DOHH2 (cell line): ENCODE measurements at regions not wholly inside any gene's neighbourhood (a gene's known extent, or its start where the extent isn't known, plus 50 kb on each side); places are given as distances from the start of the nearest gene placed in this dataset.

Experiments
- H3F3A ChIP-seq: fragments of 200-600 bp; sonication (generic), shearing (Covaris generic); 2 replicates; pipeline ENCODE4 v1.6.0; 2016; ENCODE audit warnings: antibody characterized with exemption, mild to moderate bottlenecking; ENCODE audit not compliant: control insufficient read depth, insufficient read depth
- H3K27ac ChIP-seq: fragments of 200-600 bp; sonication (generic); 2 replicates; pipeline ENCODE4 v1.5.1; 2014; ENCODE audit warnings: low read depth, mild to moderate bottlenecking, low read length, moderate library complexity
- H3K27me3 ChIP-seq: fragments of 200-600 bp; sonication (generic); 2 replicates; pipeline ENCODE4 v1.6.1; 2014; ENCODE audit warnings: mild to moderate bottlenecking, low read length, mixed read lengths; ENCODE audit not compliant: control insufficient read depth
- H3K36me3 ChIP-seq: fragments of 200-600 bp; sonication (generic); 2 replicates; pipeline ENCODE4 v1.6.1; 2014; ENCODE audit warnings: mild to moderate bottlenecking, low read length, moderate library complexity, mixed read lengths; ENCODE audit not compliant: control insufficient read depth
- H3K4me1 ChIP-seq: fragments of 200-600 bp; sonication (generic); 2 replicates; pipeline ENCODE4 v1.6.1; 2014; ENCODE audit warnings: mild to moderate bottlenecking, low read length, mixed read lengths; ENCODE audit not compliant: control insufficient read depth
- H3K4me2 ChIP-seq: fragments of 200-600 bp; sonication (generic); 2 replicates; pipeline ENCODE4 v1.6.0; 2014; ENCODE audit warnings: mild to moderate bottlenecking, low read length, moderate library complexity
- H3K4me3 ChIP-seq: fragments of 200-600 bp; sonication (generic); 2 replicates; pipeline ENCODE4 v1.5.1; 2014; ENCODE audit warnings: mild to moderate bottlenecking, low read length, mixed read lengths
- H3K79me2 ChIP-seq: fragments of 200-600 bp; sonication (generic); 2 replicates; pipeline ENCODE4 v1.6.1; 2014; ENCODE audit warnings: mild to moderate bottlenecking, low read length, mixed read lengths; ENCODE audit not compliant: control insufficient read depth
- H3K9me2 ChIP-seq: fragments of 200-600 bp; sonication (generic); replicated peaks from 2 replicates; pipeline ENCODE4 v1.6.1; 2014; ENCODE audit warnings: mild to moderate bottlenecking, low read length, mixed read lengths; ENCODE audit not compliant: control insufficient read depth
- H3K9me3 ChIP-seq: fragments of 200-600 bp; sonication (generic); 2 replicates; pipeline ENCODE4 v1.6.1; 2014; ENCODE audit warnings: antibody characterized with exemption, low read length, mixed read lengths; ENCODE audit not compliant: control insufficient read depth, insufficient read depth
- H4K20me1 ChIP-seq: fragments of 200-600 bp; sonication (generic); 2 replicates; pipeline ENCODE4 v1.6.0; 2014; ENCODE audit warnings: low read depth, mild to moderate bottlenecking, antibody characterized with exemption, low read length, moderate library complexity; ENCODE audit not compliant: control insufficient read depth, insufficient read depth
- CTCF ChIP-seq: fragments of 200-600 bp; sonication (generic); IDR thresholded peaks from one replicate; pipeline ENCODE4 v1.5.1; 2014; ENCODE audit warnings: antibody characterized with exemption, mild to moderate bottlenecking, low read depth, low read length; ENCODE audit not compliant: poor library complexity, severe bottlenecking
- EZH2phosphoT487 ChIP-seq: fragments of 200-600 bp; sonication (generic); IDR thresholded peaks from 2 replicates; pipeline ENCODE4 v1.6.1; 2017; ENCODE audit warnings: borderline replicate concordance, mild to moderate bottlenecking, antibody characterized with exemption, low read length, moderate library complexity, mixed read lengths

- H4K20me1 ChIP-seq, result no peaks in the 10 kb centered on the region
- TF ChIP-seq CTCF, result no peak
- no peak for TF ChIP-seq EZH2phosphoT487
- H3K4me1 ChIP-seq, result no peaks in the 10 kb centered on the region
- H3K79me2 ChIP-seq, result no peaks in the 10 kb centered on the region
- no peaks in the 10 kb centered on the region for H3K9me3 ChIP-seq
- no peak overlapping the region for H3K4me2 ChIP-seq
- no peaks in the 10 kb centered on the region for H3K27me3 ChIP-seq
- no peaks in the 10 kb centered on the region for H3K36me3 ChIP-seq
- no peak overlapping the region for H3K4me3 ChIP-seq
- H3K9me2 ChIP-seq, result no peaks in the 10 kb centered on the region
- no peak overlapping the region for H3K27ac ChIP-seq
- no peaks in the 10 kb centered on the region for H3F3A ChIP-seq
These were observed 389.1 kb downstream of the GADD45G start for GRCh38 chr9:89993678-89994630.

GRCh38 chr9:89994988-89995613 is 390.3 kb downstream of the GADD45G start:
- Histone ChIP-seq H3K9me2 (no peaks in the 10 kb centered on the region), H3F3A (no peaks in the 10 kb centered on the region), H3K4me3 (no peak overlapping the region), H3K27ac (no peak overlapping the region), H3K79me2 (no peaks in the 10 kb centered on the region), H3K4me2 (no peak overlapping the region), H3K27me3 (peaks cover 6% of the 10 kb centered on the region), H4K20me1 (no peaks in the 10 kb centered on the region), H3K4me1 (no peaks in the 10 kb centered on the region), H3K36me3 (no peaks in the 10 kb centered on the region), H3K9me3 (no peaks in the 10 kb centered on the region)
- no peak for TF ChIP-seq CTCF
- no peak for TF ChIP-seq EZH2phosphoT487

GRCh38 chr9:89996116-89996515 is 391.3 kb downstream of the GADD45G start:
- Histone ChIP-seq H3K27ac (no peak overlapping the region), H3K79me2 (no peaks in the 10 kb centered on the region), H3K27me3 (peaks cover 13% of the 10 kb centered on the region), H3F3A (no peaks in the 10 kb centered on the region), H3K4me1 (no peaks in the 10 kb centered on the region), H3K9me3 (no peaks in the 10 kb centered on the region), H3K4me3 (no peak overlapping the region), H3K36me3 (no peaks in the 10 kb centered on the region), H3K4me2 (no peak overlapping the region), H4K20me1 (no peaks in the 10 kb centered on the region), H3K9me2 (no peaks in the 10 kb centered on the region)
- no peak for TF ChIP-seq EZH2phosphoT487
- TF ChIP-seq CTCF, result no peak
